ENCODE measurements at regions not wholly inside any gene's neighbourhood (a gene's known extent, or its start where the extent isn't known, plus 50 kb on each side); places are given as distances from the start of the nearest gene placed in this dataset.

DNA sequence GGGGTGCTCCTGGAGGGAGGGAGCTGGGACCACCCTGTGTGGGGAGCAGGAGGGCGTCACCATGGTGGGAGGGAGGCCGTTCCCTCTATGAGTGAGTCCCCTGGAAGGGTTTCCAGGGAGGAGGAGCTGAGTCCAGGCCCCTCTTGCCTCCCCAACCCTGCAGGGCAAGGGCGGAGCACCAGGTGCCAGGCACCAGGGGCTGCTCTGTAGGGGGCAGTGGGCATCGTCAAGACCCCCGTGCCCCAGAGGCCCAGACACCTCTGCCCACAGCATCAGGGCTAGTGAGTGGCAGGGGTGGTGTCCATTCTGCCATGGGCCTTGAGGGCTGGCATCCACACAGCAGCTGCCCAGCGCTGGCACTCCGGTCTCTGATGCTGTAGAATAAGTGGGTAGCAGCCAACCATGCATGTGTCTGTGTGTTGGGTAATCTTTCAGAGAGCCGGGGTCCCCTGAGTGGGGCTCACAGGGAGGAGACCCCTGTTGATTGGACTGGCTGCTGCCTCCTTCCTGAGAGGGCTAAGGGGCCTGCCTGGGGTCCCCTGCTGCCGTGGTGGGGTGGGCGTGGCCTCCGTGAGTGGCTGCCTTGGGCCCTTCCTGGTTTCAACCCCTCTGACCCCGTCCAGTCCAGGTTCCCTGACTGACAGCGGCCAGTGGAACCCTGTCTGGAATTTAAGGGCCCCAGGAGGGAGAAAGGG, 72.7 kb upstream of the RNU6ATAC start:
- POLR2A ChIA-PET = no interaction called here
- intact Hi-C loops (cut with micrococcal nuclease) = no loop called here

More for the DNA sequence above, 72.7 kb upstream of the RNU6ATAC start:
- H2AFZ ChIP-seq (ENCODE audit: low read depth, low read length) = no peak overlapping the region
- no peaks in the 10 kb centered on the region for H3K9me3 ChIP-seq (replicated peaks; ENCODE audit: control insufficient read depth, insufficient read depth, low read length)
- no peaks in the 10 kb centered on the region for H4K20me1 ChIP-seq (replicated peaks; ENCODE audit: control insufficient read depth, extremely low read depth, insufficient read depth, low read length)
- BruUV-seq (replicated peaks) = no TSS peak
- dilution Hi-C loops (cut with MboI; ENCODE audit: extremely low pct_ligation_motif_present, low sequenced_read_pairs) = no loop called here
- no peaks in the 10 kb centered on the region for H3K27me3 ChIP-seq (ENCODE audit: control insufficient read depth in 2 of 2, insufficient read depth in 2 of 2, low read length in 2 of 2)
- no peaks in the 10 kb centered on the region for H3K9me1 ChIP-seq (replicated peaks; ENCODE audit: control insufficient read depth, extremely low read depth, insufficient read depth, low read length)
- DNase-seq (ENCODE audit: low read depth, low spot score) = no peak
- TF ChIP-seq JUN (IDR thresholded peaks at IDR 0.05; ENCODE audit: borderline replicate concordance, insufficient read depth, insufficient read length, low read depth) (no peak), FOS (IDR thresholded peaks at IDR 0.05; ENCODE audit: borderline replicate concordance, insufficient read depth, low read length) (no peak), MYC (IDR thresholded peaks at IDR 0.05; ENCODE audit: low read depth, low read length) (no peak), GATA2 (IDR thresholded peaks at IDR 0.05; ENCODE audit: insufficient read depth, insufficient read length, low read depth, low read length) (no peak), POLR2A (IDR thresholded peaks at IDR 0.05; ENCODE audit: low read depth, low read length) (no peak), EZH2 (IDR thresholded peaks at IDR 0.05; ENCODE audit: borderline replicate concordance, low read depth, low read length, severe bottlenecking) (no peak), POLR2AphosphoS5 (IDR thresholded peaks at IDR 0.05; ENCODE audit: insufficient read depth, low read depth, low read length) (no peak)
- TF ChIP-seq, protein P1, sequence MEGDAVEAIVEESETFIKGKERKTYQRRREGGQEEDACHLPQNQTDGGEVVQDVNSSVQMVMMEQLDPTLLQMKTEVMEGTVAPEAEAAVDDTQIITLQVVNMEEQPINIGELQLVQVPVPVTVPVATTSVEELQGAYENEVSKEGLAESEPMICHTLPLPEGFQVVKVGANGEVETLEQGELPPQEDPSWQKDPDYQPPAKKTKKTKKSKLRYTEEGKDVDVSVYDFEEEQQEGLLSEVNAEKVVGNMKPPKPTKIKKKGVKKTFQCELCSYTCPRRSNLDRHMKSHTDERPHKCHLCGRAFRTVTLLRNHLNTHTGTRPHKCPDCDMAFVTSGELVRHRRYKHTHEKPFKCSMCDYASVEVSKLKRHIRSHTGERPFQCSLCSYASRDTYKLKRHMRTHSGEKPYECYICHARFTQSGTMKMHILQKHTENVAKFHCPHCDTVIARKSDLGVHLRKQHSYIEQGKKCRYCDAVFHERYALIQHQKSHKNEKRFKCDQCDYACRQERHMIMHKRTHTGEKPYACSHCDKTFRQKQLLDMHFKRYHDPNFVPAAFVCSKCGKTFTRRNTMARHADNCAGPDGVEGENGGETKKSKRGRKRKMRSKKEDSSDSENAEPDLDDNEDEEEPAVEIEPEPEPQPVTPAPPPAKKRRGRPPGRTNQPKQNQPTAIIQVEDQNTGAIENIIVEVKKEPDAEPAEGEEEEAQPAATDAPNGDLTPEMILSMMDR (IDR thresholded peaks at IDR 0.05; ENCODE audit: extremely low read depth in 1 of 2, insufficient read depth in 1 of 2, low read depth in 1 of 2, low read length in 2 of 2) = no peak
- TF ChIP-seq, protein P2, sequence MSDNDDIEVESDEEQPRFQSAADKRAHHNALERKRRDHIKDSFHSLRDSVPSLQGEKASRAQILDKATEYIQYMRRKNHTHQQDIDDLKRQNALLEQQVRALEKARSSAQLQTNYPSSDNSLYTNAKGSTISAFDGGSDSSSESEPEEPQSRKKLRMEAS (IDR thresholded peaks at IDR 0.05; ENCODE audit: insufficient read depth, insufficient read length) = no peak
- H3K4me1 ChIP-seq (ENCODE audit: control insufficient read depth, extremely low read depth, insufficient read depth, low read length) = no peaks in the 10 kb centered on the region
- CTCF ChIA-PET = no interaction called here
- H3K9ac ChIP-seq (replicated peaks; ENCODE audit: extremely low read depth, insufficient read depth, low read length) = no peak overlapping the region
- no peaks in the 10 kb centered on the region for H3K79me2 ChIP-seq (ENCODE audit: control insufficient read depth, insufficient read depth, low read length)
- FAIRE-seq = no peak
- no peak overlapping the region for H3K4me2 ChIP-seq (ENCODE audit: insufficient read depth, low read length)
- no peak overlapping the region for H3K27ac ChIP-seq (ENCODE audit: insufficient read depth, low read depth, low read length)
- H3K4me3 ChIP-seq (replicated peaks in 1 of 3; ENCODE audit: insufficient read depth in 1 of 3, low read depth in 1 of 3, low read length in 3 of 3) = no peak overlapping the region
- no peaks in the 10 kb centered on the region for H3K36me3 ChIP-seq (ENCODE audit: control insufficient read depth in 2 of 2, extremely low read depth in 1 of 2, insufficient read depth in 2 of 2, low read length in 2 of 2)

All from endothelial cell of umbilical vein (primary cell).